UCSD-AML1 (cell line): ENCODE measurements at regions not wholly inside any gene's neighbourhood (a gene's known extent, or its start where the extent isn't known, plus 50 kb on each side); places are given as distances from the start of the nearest gene placed in this dataset.
"Not testable (repeated sequence)": the region's sequence is repeated elsewhere in the genome, so short reads cannot be mapped to it uniquely, and the experiment has no call there.

Source experiments
- DNase-seq: peaks from one replicate; lab custom pipeline; 2025; ENCODE audit not compliant: unreplicated experiment; lab: John Stamatoyannopoulos, UW

DNA sequence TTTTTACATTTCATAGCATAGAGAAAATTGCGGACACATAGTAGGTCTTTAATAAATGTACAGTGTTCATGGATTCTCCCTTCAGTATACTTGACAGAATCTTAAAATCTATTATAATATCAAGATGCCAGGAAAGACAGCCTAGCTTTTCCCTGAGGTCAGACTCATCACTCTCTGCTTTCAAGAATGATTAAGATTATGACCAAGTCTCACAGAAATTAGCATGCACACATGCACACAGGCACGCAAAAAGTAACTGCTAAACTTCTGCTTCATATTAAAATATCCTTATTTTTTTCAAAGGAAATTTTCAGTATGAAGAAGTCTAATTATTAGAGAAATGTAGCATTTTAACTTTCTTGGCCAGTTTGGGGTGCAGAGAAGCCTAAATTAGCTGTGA lies 493.8 kb upstream of the NECTIN3 start:
- DNase-seq = no peak

DNA sequence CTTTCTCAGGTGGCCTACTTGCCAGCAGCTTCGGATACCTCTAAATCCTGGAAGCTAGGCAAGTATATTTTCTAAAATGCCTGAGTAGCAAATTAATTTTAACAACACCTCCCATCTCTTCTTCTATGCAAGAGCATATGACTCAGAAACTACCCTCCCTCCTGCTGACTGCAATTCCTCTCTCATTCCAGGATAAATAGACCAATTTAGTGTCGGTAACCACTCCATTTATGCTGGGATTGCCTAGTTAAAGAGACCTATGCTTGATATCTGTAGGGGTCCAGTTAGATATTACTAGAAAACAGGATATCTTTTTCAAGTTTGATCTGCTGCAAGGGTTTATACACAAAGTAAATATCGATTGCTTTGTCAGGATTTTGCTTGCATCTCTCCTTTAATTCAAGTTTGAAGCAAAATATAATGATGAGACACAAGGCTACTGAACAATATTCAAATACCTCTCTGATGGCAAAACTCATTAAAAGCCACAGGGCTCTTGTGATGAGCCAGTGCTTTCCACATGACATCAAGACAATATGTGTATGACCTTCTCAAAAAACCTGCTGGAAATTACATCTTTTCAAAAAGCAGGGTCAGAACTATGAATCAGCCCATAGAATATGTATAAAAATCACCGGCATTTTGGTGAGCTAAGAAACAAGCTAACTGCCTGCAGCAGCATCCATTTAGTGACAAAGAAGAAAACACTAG lies 491.6 kb upstream of the NECTIN3 start:
- no peak for DNase-seq

DNA sequence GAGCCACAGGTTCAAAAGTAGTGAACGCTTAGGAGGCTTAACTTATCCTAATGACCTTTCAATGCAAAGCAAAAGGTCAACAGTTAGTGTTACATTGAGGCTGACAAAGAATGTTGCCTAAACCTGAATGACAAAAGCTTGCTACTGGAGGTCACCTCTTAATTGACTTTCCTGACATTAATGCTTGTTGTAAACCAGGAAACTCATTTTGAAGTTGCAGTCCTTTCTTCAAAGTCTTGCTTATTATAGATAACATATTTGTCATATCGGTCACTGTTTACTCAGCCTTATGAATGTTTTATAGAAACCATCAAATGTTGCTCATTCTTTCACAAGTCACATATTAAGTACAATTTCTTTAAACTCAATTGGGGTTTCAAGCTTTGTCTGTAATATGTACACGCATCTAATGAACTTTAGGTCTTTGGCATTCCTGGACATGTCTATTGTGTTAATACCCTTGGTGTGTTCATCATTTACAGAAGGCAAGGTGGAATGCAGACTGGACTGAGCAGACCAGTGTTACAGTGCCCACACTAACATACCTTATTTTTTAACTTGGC lies 488.2 kb upstream of the NECTIN3 start:
- no peak for DNase-seq

- no peak for DNase-seq
Measured at GRCh38 chr3:110588906-110589305, 482.7 kb upstream of the NECTIN3 start.

- no peak for DNase-seq
Measured at GRCh38 chr3:110589341-110589740, 482.3 kb upstream of the NECTIN3 start.

DNA sequence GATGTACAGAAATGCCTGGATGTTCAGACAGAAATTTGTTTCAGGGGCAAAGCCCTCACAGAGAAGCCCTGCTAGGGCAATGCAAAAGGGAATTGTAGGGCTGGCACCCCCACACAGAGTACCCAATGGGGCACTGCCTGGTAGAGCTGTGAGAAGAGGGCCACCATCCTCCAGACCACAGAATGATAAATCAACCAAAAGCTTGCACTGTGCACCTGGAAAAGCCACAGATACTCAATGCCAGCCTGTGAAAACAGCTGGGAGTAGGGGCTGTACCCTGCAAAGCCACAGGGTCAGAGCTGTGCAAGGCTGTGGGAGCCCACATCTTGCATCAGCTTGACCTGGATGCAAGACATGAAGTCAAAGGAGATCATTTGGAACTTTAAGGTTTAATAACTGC lies 477.9 kb upstream of the NECTIN3 start:
- DNase-seq = no peak

DNA sequence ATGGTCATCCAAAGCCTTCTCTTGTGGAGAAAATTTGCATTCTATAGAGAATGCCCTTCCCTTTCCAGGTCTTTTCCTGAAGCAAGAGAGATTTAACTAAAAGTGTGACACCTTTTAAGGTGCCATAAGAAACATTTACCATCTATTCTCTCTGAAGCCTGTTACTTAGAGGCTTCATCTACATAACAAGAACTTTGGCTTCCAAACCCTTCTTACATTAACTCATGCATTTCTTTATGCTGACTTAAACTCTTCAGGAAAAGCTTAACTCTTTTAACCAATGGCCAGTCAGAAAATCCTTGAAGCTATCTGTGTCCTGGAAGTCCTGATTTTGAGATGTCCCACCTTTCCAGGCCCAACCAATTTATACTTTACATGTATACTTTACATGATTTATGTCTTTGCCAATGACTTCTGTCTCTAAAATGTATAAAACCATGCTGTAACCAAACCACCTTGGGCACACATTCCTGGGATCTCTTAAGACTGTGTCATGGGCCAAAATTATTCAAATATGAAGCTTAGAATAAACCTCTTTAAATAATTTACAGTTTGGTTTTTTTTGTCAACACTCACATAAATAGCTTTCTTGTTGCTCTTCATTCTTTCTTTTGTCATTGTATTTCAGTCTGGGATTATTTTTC lies 472.6 kb upstream of the NECTIN3 start:
- DNase-seq = no peak

DNA sequence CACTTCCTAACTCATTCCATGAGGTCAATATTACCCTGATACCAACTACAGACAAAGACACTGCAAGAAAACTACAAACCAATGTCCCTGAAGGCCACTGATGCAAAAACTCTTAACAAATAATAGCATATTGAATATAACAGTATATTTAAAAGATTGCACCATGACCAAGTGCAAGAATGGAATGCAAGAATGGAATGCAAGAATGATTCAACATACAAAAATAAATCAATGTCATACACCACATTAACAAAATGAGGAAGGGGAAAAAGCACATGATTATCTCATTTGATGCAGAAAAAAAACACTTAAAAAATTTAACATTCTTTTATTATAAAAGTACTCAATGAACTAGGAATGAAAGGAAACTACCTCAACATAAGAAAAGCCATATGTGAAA lies 463.1 kb upstream of the NECTIN3 start:
- no peak for DNase-seq

DNA sequence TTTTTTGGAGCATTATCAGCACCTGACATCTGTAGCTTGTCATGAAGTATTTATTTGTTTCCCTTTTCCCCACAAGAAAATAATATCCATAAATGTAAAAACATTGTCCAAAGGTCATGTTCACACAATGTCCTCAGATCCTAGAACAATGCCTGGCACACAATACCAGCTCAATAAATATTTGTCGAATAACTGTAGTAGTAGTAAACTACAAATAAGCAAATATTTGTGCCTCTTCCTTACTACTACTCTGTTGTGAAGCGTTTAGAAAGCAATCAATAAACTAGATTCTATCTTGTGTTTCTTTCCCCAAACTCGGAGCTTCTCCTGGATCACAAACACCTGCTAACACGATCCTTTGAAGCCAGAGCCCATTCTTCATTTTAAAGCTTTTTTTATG lies 459.6 kb upstream of the NECTIN3 start:
- no peak for DNase-seq

GRCh38 chr3:110614186-110614585 lies 457.4 kb upstream of the NECTIN3 start:
- no peak for DNase-seq

- DNase-seq = no peak
Measured at GRCh38 chr3:110615454-110615853, 456.2 kb upstream of the NECTIN3 start.

- no peak for DNase-seq
Measured at GRCh38 chr3:110618512-110619226, 452.9 kb upstream of the NECTIN3 start.

DNA sequence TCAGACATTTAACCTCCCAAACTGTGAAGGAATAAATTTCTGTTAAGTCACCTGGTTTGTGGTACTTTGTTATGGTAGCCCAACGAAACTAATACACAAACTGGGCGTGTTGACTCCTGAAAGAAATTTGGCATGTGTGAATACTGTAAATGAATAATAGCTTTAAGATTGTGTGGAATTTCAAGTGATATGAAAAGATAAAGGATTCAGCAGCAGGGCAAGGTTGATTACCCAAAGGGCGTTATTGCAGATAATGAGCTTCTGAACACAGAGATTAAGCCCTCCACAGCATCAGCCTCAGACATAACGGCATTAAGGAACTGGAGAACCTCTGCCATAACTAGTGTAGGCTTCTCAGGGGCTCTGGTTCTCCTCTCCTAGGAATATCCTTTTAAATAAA lies 451.5 kb upstream of the NECTIN3 start:
- no peak for DNase-seq

DNA sequence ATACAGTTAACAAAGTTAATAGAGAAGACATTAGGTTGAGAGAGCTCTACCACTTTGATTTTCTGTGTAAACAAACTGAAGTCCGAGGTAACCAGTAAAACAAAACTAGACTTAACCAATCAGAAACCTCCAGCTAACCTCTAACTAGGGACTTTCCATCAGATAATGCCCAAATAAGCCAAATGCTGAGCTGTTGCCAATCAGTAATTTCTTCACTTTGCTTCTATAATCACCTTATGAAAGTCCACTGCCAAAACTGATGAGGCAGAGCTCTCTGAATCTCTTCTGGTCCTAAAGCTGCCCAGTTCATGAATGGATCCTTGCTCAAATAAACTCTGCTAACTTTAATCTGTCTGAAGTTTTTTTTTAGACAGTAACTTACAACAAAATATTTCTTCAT lies 448.0 kb upstream of the NECTIN3 start:
- no peak for DNase-seq

GRCh38 chr3:110624576-110624975 lies 447.0 kb upstream of the NECTIN3 start:
- no peak for DNase-seq

DNA sequence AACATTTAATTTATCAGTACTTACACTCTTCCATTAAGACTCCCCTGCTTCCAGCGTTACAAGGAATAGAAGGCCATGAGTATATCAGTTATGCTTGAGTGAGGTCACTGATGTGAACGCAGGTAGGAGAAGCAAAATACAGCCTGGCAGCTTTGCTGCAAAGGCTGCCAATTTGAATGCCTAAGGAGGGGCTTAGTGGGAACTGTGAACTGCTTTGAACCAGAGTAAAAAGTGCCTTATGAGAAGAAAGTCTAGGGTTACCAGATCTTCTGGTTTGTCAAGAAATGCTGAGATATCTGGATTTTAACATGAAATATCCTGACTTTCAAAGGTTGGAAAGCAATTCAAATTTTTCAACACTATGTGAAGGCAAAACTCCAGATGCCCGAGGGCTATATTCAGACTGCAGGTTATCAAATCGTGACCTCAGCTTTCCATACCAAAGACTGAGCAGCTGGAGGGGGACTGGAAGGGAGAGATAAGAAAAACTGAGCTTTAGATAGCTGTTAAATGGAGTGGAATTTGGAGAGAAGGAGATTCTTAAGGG lies 446.3 kb upstream of the NECTIN3 start:
- DNase-seq = no peak

DNA sequence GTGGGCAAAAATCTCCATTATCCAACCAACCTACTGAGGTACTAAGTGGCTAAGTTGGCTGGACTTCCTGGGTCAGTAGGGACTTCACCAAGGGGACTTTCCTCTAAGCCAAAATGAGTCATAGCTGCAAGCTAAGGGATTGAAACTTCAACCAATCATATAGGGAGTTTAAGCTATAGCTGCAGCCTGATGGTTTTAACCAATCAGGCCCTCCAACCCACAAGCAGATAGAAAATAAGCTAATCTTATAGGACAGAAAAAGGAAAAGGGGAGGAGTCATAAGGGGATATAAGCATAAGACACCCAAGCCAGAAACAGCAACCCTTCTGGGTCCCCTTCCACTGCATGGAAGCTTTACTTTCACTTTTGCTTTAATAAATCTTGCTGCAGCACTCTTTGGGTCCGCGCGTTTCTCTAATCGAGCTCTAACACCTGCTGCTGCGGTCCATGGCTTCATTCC lies 444.9 kb upstream of the NECTIN3 start:
- not testable (repeated sequence) for DNase-seq

DNA sequence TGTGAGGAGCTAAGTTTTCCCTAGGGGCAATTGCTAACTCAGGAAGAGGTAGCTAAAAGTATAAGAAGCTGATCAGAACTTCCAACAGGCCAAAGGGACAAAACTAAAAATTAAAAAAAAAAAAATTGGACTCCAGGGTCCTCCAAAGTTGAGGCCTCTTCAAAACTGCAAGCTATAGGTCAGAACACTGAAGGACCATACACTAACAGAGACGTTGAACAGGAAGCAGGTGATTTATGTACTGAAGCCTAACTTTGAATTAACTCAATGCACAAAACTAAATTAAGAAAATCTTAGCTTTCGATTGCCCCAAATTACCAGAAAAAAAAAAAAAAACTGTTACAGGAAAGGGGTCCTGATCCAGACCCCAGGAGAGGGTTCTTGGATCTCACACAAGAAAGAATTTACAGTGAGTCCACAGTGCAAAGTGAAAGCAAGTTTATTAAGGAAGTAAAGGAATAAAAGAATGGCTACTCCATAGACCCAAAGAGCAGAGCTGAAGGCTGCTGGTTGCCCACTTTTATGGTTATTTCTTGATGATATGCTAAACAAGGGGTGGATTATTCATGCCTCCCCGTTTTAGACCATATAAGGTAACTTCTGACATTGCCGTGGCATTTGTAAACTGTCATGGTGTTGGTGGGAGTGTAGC lies 442.8 kb upstream of the NECTIN3 start:
- no peak for DNase-seq

DNA sequence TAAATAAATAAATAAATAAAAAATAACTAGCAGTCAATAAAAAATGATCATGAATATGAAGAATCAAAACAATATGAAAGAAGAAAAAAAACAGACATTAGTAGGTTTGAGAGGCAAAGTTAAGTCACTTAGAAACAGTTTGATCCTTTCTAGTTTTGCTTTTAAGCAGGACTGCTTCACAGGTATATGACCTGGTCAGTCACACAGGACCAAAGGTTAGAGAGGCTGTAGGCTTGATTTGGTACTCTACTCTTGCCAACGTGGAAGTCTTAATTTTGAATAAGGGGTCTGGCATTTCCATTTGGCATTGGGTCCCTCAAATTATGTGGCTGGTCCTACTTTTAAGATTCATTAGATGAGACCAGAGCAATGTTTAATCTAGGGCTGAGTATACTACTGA lies 441.7 kb upstream of the NECTIN3 start:
- DNase-seq = no peak

- no peak for DNase-seq
Measured at GRCh38 chr3:110644203-110644602, 427.4 kb upstream of the NECTIN3 start.

GRCh38 chr3:110646055-110646454 lies 425.6 kb upstream of the NECTIN3 start:
- no peak for DNase-seq
